GM18873 (cell line): ENCODE measurements at regions not wholly inside any gene's neighbourhood (a gene's known extent, or its start where the extent isn't known, plus 50 kb on each side); places are given as distances from the start of the nearest gene placed in this dataset.

Experiments used
- ATAC-seq: cut with Tn5 transposase; IDR thresholded peaks from one replicate; pipeline ENCODE4 v1.9.1; 2021; ENCODE audit warnings: mild to moderate bottlenecking, moderate library complexity, moderate number of reproducible peaks; ENCODE audit not compliant: unreplicated experiment, low FRiP score

GRCh38 chr9:129322022-129322621 lies 144.1 kb upstream of the IER5L start:
- ATAC-seq: no peak

DNA sequence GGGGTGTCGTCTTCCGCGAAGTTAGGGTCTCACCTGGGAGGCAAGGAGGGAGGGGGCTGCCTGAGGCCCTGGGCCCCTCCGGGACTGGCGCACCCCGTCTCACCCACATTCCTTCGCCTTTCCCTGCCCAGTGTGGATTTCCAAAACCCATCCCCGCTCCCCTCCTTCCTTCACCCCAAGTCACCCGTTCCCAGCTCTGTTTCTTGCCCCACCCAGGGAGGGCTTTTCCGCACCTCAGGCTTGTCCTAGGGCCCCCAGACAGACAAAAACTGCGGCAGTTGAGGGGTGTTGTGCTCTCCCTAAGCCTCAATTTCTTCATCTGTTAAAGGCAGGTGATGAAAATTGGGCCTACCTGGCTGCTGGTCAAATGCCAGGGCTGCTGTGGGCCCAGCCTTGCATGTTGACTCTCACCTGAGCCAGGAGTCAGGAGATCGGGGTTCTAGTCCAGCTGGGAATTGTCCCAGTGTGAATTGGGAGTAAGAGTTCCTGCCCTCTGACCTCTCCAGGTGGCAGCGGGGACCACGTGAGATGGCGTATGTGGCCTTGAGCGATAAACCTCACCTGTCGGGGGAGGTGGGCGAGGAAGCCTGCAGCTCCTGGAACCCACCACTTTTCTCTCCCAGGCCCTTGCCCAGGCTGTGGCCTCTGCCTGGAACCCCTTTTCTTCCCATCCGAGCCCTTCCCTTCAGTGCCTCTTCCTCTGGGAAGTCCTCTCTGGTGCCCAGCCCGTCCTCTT lies 143.4 kb upstream of the IER5L start:
- no peak for ATAC-seq

GRCh38 chr9:129320575-129321285 lies 142.7 kb upstream of the IER5L start:
- ATAC-seq: no peak

DNA sequence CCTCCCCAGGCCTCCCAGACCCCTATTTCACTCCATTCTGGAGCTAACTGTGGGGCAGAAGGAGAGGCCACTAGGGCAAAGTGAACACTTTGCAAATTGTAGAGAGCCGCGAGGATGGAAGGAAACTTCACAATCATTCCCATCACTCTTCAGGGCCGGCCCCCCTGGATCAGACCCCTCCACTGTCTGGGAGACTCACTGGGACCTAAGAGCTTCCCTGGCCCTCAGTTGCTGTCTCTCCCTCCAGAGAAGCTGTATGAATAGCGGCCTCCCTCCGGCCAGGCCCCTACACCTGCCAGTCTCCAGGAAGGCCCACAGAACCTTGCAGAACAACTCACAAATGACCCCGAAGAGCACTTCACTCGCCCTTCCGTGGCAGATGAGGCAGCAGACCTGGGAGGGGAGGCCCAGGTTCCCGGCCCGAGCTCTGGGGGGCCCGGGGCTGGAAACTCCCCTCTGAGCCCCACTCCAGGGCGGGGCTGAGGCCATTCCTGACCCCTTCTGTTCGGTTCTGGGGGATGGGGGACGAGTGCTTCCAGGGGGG lies 141.9 kb upstream of the IER5L start:
- no peak for ATAC-seq

DNA sequence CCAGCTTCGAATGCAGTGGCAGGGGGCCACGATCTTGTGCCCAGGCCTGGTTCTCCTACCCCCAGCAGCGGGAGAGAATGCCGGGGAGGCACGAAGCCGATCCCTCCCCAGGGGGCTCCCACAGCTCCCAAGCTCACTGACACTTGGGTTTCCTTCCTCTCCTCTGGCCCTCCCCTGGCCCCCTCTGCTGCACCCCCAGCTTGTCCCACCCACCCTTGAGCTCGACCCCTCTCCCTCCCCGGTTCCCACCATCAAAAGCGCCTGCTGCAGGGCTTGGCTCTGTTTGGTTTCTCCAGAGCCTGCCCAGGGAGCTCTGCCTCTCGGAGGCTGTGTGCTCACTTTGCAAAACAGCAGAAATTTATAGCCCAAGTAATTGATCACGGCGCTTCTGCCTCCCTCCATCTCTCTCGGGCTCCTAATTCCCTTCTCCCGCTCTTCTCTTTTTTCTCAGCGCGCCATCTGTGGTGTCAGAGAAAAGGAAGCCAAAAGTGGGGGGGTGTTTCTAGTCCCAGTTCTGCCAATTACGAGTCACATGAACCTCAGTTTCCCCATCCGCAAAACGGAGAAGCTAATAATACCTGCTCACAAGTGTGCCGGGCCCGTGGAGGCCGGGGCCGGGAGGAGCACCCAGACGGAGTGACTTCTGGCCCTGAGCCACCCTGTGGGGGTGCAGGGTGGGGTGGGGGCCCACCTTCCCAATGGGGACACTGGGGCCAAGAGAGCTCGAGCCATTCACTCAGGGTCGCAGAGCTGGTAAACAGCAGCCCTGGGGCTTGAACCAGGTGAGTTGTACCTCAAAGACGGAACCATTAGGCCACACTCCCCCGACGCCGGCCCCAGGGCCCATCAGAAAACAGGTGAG lies 141.2 kb upstream of the IER5L start:
- no peak for ATAC-seq

GRCh38 chr9:129318121-129319075 lies 140.3 kb upstream of the IER5L start:
- ATAC-seq: no peak

DNA sequence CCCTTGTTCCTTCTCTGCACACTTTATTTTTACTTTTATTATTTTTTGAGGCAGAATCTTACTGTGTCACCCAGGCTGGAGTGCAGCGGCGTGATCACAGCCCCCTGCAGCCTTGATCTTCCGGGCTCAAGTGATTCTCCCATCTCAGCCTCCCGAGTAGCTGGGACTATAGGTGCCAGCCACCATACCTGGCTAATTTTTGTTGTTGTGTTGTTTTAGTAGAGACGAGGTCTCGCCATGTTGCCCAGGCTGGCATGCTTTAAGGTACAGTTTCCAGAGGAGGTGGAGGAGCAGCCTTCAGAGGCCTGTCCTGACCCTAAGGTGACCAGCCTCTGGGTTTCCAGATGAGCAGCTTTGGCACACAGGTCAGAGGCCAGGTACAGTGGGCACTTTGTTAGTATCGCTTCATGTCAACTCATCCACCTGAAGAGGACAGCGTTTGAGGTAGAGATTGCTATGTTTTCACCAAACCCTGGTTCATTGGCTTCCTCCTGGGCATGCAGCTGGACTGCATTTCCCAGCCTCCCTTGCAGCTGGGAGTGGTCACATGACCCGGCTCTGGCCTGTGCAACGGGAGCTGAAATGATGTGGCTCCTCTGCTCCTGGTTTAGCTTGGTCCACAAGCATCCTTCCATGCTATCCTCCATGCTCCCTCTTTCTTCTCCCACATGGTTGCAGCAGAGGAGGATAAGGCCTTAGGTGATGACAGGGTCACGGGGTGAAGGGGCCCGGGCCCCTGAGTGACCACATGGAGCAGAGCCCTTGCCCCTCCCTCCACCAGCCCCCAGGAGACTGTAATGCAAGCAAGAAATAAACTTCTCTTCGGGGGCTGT lies 139.3 kb upstream of the IER5L start:
- ATAC-seq: no peak

GRCh38 chr9:129316281-129317030 lies 138.4 kb upstream of the IER5L start:
- ATAC-seq: no peak

DNA sequence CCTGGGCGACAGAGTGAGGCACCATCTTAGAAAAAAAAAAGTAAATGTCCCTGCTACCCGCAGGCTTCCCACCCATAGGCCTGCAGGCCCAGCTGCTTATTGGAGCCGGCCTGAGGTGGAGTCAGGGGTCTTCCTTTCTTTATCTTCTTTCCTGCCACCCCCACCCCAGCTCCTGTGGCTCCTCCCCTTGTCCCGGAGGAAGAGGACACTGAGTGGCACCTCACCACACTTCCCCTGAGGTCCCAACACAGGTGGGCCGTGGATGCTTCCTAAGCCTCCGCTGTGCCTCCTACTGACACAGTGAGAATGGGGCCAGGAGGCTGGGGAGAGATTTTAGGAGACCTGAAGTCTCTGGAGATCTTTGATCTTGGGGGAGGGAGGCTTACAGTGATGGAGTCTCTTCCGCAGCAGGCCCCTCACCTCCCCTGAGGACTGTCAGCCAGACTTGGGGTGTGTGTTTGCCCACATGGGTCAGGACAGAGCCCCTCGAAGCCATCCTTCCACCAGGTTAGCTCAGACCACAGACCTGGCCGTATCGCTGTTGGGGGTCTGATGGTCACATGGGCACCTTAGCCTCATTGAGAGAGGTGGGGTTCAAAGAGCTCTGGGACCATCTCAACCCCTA lies 135.4 kb upstream of the IER5L start:
- ATAC-seq: no peak

- ATAC-seq: no peak
Measured at GRCh38 chr9:129312251-129313122, 134.4 kb upstream of the IER5L start.

DNA sequence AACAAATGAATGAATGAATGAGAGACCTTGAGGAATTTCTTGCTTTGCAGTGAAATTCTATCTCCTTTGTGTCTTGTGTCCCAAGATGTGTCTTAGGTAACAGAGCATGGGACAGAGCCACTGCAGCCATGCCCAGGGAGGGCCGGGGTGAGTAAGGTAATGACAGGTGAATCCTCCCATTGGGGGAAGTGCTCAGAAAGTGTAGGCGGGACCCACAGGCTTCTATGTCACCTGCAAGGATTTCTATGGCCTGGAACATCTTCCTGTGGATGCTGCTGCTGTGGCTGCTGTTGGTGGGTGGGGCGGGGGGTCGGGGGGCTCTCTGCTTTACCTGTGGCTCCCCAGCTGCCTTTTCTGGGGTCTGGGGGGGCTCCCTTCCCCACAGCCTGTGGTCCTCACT lies 133.6 kb upstream of the IER5L start:
- ATAC-seq: no peak

DNA sequence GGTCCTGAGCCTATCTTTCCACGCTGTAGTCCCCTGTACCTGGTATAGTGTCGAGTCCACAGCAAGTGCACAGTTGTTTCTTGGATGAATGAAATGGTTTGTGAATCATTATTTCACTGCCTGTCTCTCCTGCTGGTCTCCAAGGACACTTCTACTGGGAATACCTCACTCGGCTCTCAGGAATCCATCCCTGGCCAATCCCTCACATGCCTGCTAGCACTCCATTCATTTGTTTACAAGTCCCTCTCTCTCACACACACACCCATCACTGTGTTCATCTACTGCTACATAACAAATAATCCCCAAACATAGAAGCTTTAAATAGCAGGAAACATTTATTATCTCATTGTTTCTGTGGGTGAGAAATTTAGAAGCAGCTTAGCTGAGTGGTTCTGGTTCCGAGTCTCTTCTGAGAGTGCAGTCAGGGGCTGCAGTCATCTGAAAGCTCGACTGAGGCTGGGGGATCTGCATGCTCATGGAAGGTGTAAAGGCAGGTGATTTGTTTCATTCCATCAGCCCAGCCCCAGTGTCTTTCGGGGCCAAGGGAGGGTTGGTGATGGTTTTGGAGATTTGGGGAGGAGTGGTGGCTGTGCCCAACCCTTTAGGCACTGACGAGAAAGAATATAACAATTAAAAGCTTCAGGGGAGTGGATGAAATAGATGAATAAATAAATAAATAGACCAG lies 132.7 kb upstream of the IER5L start:
- no peak for ATAC-seq

DNA sequence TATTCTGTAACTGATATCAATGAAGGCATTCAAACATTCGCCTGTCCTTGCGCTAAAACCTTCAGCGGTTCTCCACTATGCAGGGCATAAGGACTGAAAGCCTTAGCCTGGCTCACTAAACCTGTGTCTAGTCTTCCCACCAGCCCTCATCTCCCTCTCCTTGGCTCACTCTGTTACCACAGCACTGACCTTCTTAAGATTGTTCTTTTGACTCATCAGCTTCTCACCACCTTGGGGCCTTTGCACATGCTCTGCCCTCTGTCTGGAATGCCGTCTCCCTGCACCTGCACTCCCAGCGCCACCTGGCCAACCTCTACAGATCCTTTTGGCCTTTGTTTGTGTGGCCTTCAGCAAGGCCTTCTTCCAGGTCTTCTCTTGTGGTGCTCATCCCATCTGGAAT lies 131.8 kb upstream of the IER5L start:
- ATAC-seq: no peak

GRCh38 chr9:129309041-129309430 lies 131.0 kb upstream of the IER5L start:
- no peak for ATAC-seq

- ATAC-seq: no peak
Measured at GRCh38 chr9:129307227-129307970, 129.3 kb upstream of the IER5L start.
